ENCODE measurements at regions not wholly inside any gene's neighbourhood (a gene's known extent, or its start where the extent isn't known, plus 50 kb on each side); places are given as distances from the start of the nearest gene placed in this dataset.
"Not testable (repeated sequence)": the region's sequence is repeated elsewhere in the genome, so short reads cannot be mapped to it uniquely, and the experiment has no call there.

DNA sequence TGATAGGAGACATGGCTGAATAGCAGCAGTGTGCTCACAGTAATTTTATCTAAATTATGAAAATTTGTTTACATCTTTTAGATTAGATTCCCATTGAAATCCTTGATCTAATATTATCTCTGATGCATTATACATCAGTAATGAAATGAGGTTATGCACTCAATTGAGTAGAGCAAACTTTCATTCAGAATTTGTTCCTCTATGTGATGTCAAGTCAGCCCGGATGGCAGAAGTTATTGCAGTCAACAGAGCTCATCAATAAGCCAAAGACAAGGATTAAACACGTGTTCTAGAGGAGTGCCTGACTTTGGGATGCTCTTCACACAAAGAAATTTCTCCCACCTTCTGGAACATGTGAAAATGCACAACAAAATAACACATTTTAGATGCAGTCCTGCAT, 688.8 kb downstream of the TMEM121 start:
- Histone ChIP-seq H3K9me3 (ENCODE audit: insufficient read depth, low read depth, low read length) (peaks cover 92% of the 10 kb centered on the region), H3K36me3 (ENCODE audit: insufficient read depth, low read depth, low read length) (no peaks in the 10 kb centered on the region), H3K9ac (ENCODE audit: low read depth, low read length) (no peak overlapping the region), H3K27ac (ENCODE audit: low read length) (no peak overlapping the region), H3K4me1 (ENCODE audit: insufficient read depth, low read length) (no peaks in the 10 kb centered on the region), H3K27me3 (ENCODE audit: insufficient read depth, low read length) (no peaks in the 10 kb centered on the region), H3K4me3 (ENCODE audit: low read length) (no peak overlapping the region)

DNA sequence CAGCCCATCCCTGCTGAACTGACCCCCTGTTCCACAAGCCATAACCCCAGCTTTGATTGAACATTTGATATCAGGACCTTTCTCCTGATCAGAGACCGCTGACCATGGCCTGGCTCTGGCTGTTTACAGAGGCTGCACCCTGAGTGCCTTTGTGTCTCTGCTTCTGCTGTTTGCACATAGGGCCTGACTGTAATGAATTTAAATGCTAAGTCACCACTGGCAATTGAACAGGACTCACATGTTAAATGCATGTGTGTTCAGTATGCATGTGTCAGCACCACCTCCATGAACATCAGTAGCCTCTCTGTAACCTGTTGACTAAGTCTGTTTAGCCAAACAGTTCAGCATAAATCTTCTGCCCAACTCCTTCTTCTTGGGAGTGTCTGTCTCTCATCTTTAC, 690.3 kb downstream of the TMEM121 start:
- H3K9ac ChIP-seq (ENCODE audit: low read depth, low read length) = no peak overlapping the region
- H3K4me3 ChIP-seq (ENCODE audit: low read length) = no peak overlapping the region
- no peak overlapping the region for H3K27ac ChIP-seq (ENCODE audit: low read length)
- H3K9me3 ChIP-seq (ENCODE audit: insufficient read depth, low read depth, low read length) = peaks cover 85% of the 10 kb centered on the region
- H3K27me3 ChIP-seq (ENCODE audit: insufficient read depth, low read length) = no peaks in the 10 kb centered on the region
- no peaks in the 10 kb centered on the region for H3K4me1 ChIP-seq (ENCODE audit: insufficient read depth, low read length)
- no peaks in the 10 kb centered on the region for H3K36me3 ChIP-seq (ENCODE audit: insufficient read depth, low read depth, low read length)

GRCh38 chr14:106218174-106218573, 691.8 kb downstream of the TMEM121 start:
- H3K4me3 ChIP-seq (ENCODE audit: low read length) = no peak overlapping the region
- H3K27me3 ChIP-seq (ENCODE audit: insufficient read depth, low read length) = no peaks in the 10 kb centered on the region
- no peaks in the 10 kb centered on the region for H3K36me3 ChIP-seq (ENCODE audit: insufficient read depth, low read depth, low read length)
- H3K9ac ChIP-seq (ENCODE audit: low read depth, low read length) = no peak overlapping the region
- H3K9me3 ChIP-seq (ENCODE audit: insufficient read depth, low read depth, low read length) = peaks cover 86% of the 10 kb centered on the region
- H3K4me1 ChIP-seq (ENCODE audit: insufficient read depth, low read length) = no peaks in the 10 kb centered on the region
- no peak overlapping the region for H3K27ac ChIP-seq (ENCODE audit: low read length)

- Histone ChIP-seq H3K27me3 (ENCODE audit: insufficient read depth, low read length) (no peaks in the 10 kb centered on the region), H3K4me3 (ENCODE audit: low read length) (no peak overlapping the region), H3K4me1 (ENCODE audit: insufficient read depth, low read length) (no peaks in the 10 kb centered on the region), H3K27ac (ENCODE audit: low read length) (no peak overlapping the region), H3K9me3 (ENCODE audit: insufficient read depth, low read depth, low read length) (peaks cover 93% of the 10 kb centered on the region), H3K9ac (ENCODE audit: low read depth, low read length) (no peak overlapping the region), H3K36me3 (ENCODE audit: insufficient read depth, low read depth, low read length) (no peaks in the 10 kb centered on the region)
Observed at GRCh38 chr14:106222311-106222710, 695.9 kb downstream of the TMEM121 start.

DNA sequence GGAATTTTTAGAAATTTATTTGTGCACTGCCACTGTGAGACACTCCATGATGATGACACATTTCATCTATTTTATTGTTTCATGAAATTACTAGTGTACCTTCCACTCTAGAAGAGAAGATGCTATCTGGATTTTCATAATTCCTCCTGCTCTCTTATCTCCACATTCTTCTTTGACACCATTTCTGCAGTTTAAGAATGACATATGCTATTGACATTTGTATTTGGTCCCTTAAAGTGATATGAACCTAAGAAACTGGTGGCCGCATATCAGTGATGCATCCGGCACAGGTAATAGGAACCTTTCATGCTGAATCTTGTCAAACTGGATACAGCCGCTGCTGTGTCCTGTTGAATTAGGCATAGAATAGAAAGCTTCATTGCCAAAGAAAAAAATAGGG, 696.3 kb downstream of the TMEM121 start:
- Histone ChIP-seq H3K4me1 (ENCODE audit: insufficient read depth, low read length) (no peaks in the 10 kb centered on the region), H3K27ac (ENCODE audit: low read length) (no peak overlapping the region), H3K4me3 (ENCODE audit: low read length) (no peak overlapping the region), H3K9ac (ENCODE audit: low read depth, low read length) (no peak overlapping the region), H3K36me3 (ENCODE audit: insufficient read depth, low read depth, low read length) (no peaks in the 10 kb centered on the region), H3K27me3 (ENCODE audit: insufficient read depth, low read length) (no peaks in the 10 kb centered on the region), H3K9me3 (ENCODE audit: insufficient read depth, low read depth, low read length) (peaks cover 93% of the 10 kb centered on the region)

GRCh38 chr14:106227793-106228192, 701.4 kb downstream of the TMEM121 start:
- H3K4me3 ChIP-seq (ENCODE audit: low read length) = no peak overlapping the region
- no peaks in the 10 kb centered on the region for H3K36me3 ChIP-seq (ENCODE audit: insufficient read depth, low read depth, low read length)
- no peaks in the 10 kb centered on the region for H3K27me3 ChIP-seq (ENCODE audit: insufficient read depth, low read length)
- H3K9me3 ChIP-seq (ENCODE audit: insufficient read depth, low read depth, low read length) = peaks cover 92% of the 10 kb centered on the region
- H3K9ac ChIP-seq (ENCODE audit: low read depth, low read length) = no peak overlapping the region
- H3K4me1 ChIP-seq (ENCODE audit: insufficient read depth, low read length) = no peaks in the 10 kb centered on the region
- no peak overlapping the region for H3K27ac ChIP-seq (ENCODE audit: low read length)

DNA sequence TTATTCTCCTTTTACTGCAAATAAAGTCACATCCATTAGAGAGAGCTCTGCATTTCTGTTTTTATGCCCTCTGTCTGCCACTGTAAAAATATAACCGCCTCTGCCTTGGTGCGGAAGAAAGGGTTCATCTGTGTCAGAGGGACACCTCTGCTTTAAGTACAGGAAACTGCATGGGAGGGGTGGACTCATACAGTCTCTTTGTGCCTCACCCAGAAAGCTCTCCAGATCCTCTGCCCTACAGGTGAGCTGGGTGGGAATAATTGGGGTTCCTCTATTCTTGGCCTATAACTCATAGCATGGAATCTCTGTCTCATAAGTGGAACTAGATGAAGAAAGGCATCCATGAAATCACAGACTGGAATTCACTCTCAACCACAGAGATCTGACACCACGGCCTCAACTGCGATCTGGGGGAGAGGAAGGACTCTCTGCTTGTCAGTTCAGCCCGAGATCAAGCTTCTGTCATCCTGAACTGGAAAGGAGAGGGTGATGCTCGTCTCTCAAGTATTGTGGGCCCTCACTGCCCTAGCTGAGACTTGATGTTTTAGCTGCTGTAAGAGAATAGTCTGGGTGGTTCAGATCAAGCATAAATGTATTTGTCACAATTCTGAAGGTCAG, 702.3 kb downstream of the TMEM121 start:
- Histone ChIP-seq H3K27ac (ENCODE audit: low read length) (no peak overlapping the region), H3K4me1 (ENCODE audit: insufficient read depth, low read length) (no peaks in the 10 kb centered on the region), H3K9me3 (ENCODE audit: insufficient read depth, low read depth, low read length) (peaks cover 92% of the 10 kb centered on the region), H3K27me3 (ENCODE audit: insufficient read depth, low read length) (no peaks in the 10 kb centered on the region), H3K36me3 (ENCODE audit: insufficient read depth, low read depth, low read length) (no peaks in the 10 kb centered on the region), H3K9ac (ENCODE audit: low read depth, low read length) (no peak overlapping the region), H3K4me3 (ENCODE audit: low read length) (no peak overlapping the region)

GRCh38 chr14:106230071-106230470, 703.7 kb downstream of the TMEM121 start:
- Histone ChIP-seq H3K9me3 (ENCODE audit: insufficient read depth, low read depth, low read length) (peaks cover 91% of the 10 kb centered on the region), H3K36me3 (ENCODE audit: insufficient read depth, low read depth, low read length) (no peaks in the 10 kb centered on the region), H3K27me3 (ENCODE audit: insufficient read depth, low read length) (no peaks in the 10 kb centered on the region), H3K4me1 (ENCODE audit: insufficient read depth, low read length) (no peaks in the 10 kb centered on the region), H3K27ac (ENCODE audit: low read length) (no peak overlapping the region), H3K9ac (ENCODE audit: low read depth, low read length) (no peak overlapping the region), H3K4me3 (ENCODE audit: low read length) (no peak overlapping the region; the same call in 1 of the 2 replicates)

- not testable (repeated sequence) for H3K27me3 ChIP-seq (ENCODE audit: insufficient read depth, low read length); H3K36me3 ChIP-seq (ENCODE audit: insufficient read depth, low read depth, low read length); H3K27ac ChIP-seq (ENCODE audit: low read length); H3K4me3 ChIP-seq (ENCODE audit: low read length); H3K9ac ChIP-seq (ENCODE audit: low read depth, low read length); H3K4me1 ChIP-seq (ENCODE audit: insufficient read depth, low read length)
- H3K9me3 ChIP-seq (ENCODE audit: insufficient read depth, low read depth, low read length) = peaks cover 91% of the 10 kb centered on the region
Observed at GRCh38 chr14:106233191-106233590, 706.8 kb downstream of the TMEM121 start.

GRCh38 chr14:106234525-106235254, 708.3 kb downstream of the TMEM121 start:
- not testable (repeated sequence) for H3K27ac ChIP-seq (ENCODE audit: low read length); H3K4me1 ChIP-seq (ENCODE audit: insufficient read depth, low read length); H3K9ac ChIP-seq (ENCODE audit: low read depth, low read length); H3K4me3 ChIP-seq (ENCODE audit: low read length); H3K36me3 ChIP-seq (ENCODE audit: insufficient read depth, low read depth, low read length); H3K27me3 ChIP-seq (ENCODE audit: insufficient read depth, low read length)
- H3K9me3 ChIP-seq (ENCODE audit: insufficient read depth, low read depth, low read length) = peaks cover 93% of the 10 kb centered on the region

DNA sequence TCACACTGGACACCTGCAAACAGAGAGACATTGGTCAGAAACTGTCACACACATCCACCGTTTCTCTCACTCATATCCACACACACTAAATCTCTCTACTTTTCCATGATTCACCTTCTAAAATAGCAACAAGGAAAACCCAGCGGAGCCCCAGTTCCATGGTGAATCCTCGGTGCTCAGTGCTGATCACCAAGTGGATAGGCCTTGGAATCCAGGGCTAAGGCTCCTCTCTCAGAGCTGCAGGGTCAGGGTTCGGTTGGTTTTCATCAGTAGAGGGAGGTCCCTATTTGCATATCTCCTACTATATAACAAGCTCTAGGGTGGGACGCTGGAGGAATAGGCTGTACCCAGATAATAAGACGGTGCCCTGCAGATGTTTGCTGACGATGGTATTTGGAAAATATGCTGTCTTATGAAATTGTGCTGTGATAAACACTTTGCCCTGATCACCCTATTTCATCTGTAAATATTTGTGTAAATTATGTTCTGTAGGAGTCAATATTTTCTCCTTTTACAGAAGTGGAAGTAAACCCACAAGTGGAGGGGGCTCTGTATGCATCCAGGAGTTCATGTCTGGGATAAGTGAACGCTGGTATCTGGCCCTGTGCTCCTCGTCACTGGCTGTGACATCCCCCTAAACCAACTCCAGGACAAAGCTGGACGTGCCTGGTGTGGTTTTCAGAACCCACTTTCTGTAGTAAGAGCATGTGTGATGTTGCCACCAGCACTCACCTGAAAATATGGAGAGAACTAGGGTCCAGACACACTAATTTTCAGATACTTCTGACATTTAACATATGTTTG, 709.2 kb downstream of the TMEM121 start:
- Histone ChIP-seq H3K9me3 (ENCODE audit: insufficient read depth, low read depth, low read length) (peaks cover 96% of the 10 kb centered on the region), H3K27me3 (ENCODE audit: insufficient read depth, low read length) (no peaks in the 10 kb centered on the region), H3K4me3 (ENCODE audit: low read length) (no peak overlapping the region), H3K4me1 (ENCODE audit: insufficient read depth, low read length) (no peaks in the 10 kb centered on the region), H3K36me3 (ENCODE audit: insufficient read depth, low read depth, low read length) (no peaks in the 10 kb centered on the region), H3K9ac (ENCODE audit: low read depth, low read length) (no peak overlapping the region), H3K27ac (ENCODE audit: low read length) (no peak overlapping the region)
